HG02938 (cell line): ENCODE measurements at regions not wholly inside any gene's neighbourhood (a gene's known extent, or its start where the extent isn't known, plus 50 kb on each side); places are given as distances from the start of the nearest gene placed in this dataset.
"Not testable (repeated sequence)": the region's sequence is repeated elsewhere in the genome, so short reads cannot be mapped to it uniquely, and the experiment has no call there.

ENCODE experiments used
- ATAC-seq: cut with Tn5 transposase; IDR thresholded peaks from one replicate; pipeline ENCODE4 v1.9.1; 2021; ENCODE audit warnings: mild to moderate bottlenecking, moderate library complexity; ENCODE audit not compliant: unreplicated experiment

- ATAC-seq: no peak
These were observed 549.2 kb downstream of the GALC start for GRCh38 chr14:87443787-87444186.

- ATAC-seq: no peak
These were observed 549.9 kb downstream of the GALC start for GRCh38 chr14:87443039-87443438.

- no peak for ATAC-seq
These were observed 555.8 kb downstream of the GALC start for GRCh38 chr14:87437158-87437557.

GRCh38 chr14:87434680-87435079 is 558.3 kb downstream of the GALC start:
- ATAC-seq: no peak

GRCh38 chr14:87434011-87434410 is 559.0 kb downstream of the GALC start:
- no peak for ATAC-seq

GRCh38 chr14:87432698-87433097 is 560.3 kb downstream of the GALC start:
- no peak for ATAC-seq

- ATAC-seq: no peak
These were observed 562.2 kb downstream of the GALC start for GRCh38 chr14:87430810-87431209.

- no peak for ATAC-seq
These were observed 562.8 kb downstream of the GALC start for GRCh38 chr14:87430214-87430613.

GRCh38 chr14:87419925-87420324 is 573.1 kb downstream of the GALC start:
- no peak for ATAC-seq

GRCh38 chr14:87411370-87411769 is 581.6 kb downstream of the GALC start:
- no peak for ATAC-seq

GRCh38 chr14:87409393-87409792 is 583.6 kb downstream of the GALC start:
- no peak for ATAC-seq

GRCh38 chr14:87407344-87407743 is 585.6 kb downstream of the GALC start:
- no peak for ATAC-seq

- no peak for ATAC-seq
These were observed 587.4 kb downstream of the GALC start for GRCh38 chr14:87405563-87405962.

- no peak for ATAC-seq
These were observed 595.5 kb downstream of the GALC start for GRCh38 chr14:87397499-87397898.

- no peak for ATAC-seq
These were observed 601.9 kb downstream of the GALC start for GRCh38 chr14:87391066-87391465.

GRCh38 chr14:87388946-87389345 is 604.0 kb downstream of the GALC start:
- ATAC-seq: no peak

- no peak for ATAC-seq
These were observed 605.2 kb downstream of the GALC start for GRCh38 chr14:87387806-87388205.

- no peak for ATAC-seq
These were observed 606.5 kb downstream of the GALC start for GRCh38 chr14:87386524-87386923.

GRCh38 chr14:87380054-87380453 is 612.9 kb downstream of the GALC start:
- ATAC-seq: no peak

- no peak for ATAC-seq
These were observed 624.2 kb downstream of the GALC start for GRCh38 chr14:87368751-87369150.

GRCh38 chr14:87360246-87360645 is 632.7 kb downstream of the GALC start:
- ATAC-seq: not testable (repeated sequence)

GRCh38 chr14:87351007-87351406 is 642.0 kb downstream of the GALC start:
- no peak for ATAC-seq

- ATAC-seq: no peak
These were observed 643.1 kb downstream of the GALC start for GRCh38 chr14:87349921-87350320.

- ATAC-seq: no peak
These were observed 649.3 kb downstream of the GALC start for GRCh38 chr14:87343652-87344051.
